Dermis blood vessel endothelial cell (primary cell): ENCODE measurements at regions not wholly inside any gene's neighbourhood (a gene's known extent, or its start where the extent isn't known, plus 50 kb on each side); places are given as distances from the start of the nearest gene placed in this dataset.

ENCODE experiments used
- DNase-seq: peaks from one replicate; pipeline ENCODE4 v3.0.0; 2010

GRCh38 chr6:114605656-114606055, 262.8 kb upstream of the HS3ST5 start:
- no peak for DNase-seq

GRCh38 chr6:114600381-114600780, 257.6 kb upstream of the HS3ST5 start:
- no peak for DNase-seq

- no peak for DNase-seq
These were observed 252.8 kb upstream of the HS3ST5 start for GRCh38 chr6:114595591-114595990.

- no peak for DNase-seq
These were observed 252.4 kb upstream of the HS3ST5 start for GRCh38 chr6:114595186-114595585.

GRCh38 chr6:114592506-114592905, 249.7 kb upstream of the HS3ST5 start:
- no peak for DNase-seq

GRCh38 chr6:114588726-114589125, 245.9 kb upstream of the HS3ST5 start:
- no peak for DNase-seq

GRCh38 chr6:114586298-114586697, 243.5 kb upstream of the HS3ST5 start:
- DNase-seq: no peak

- no peak for DNase-seq
These were observed 238.5 kb upstream of the HS3ST5 start for GRCh38 chr6:114581293-114581692.

- DNase-seq: no peak
These were observed 238.1 kb upstream of the HS3ST5 start for GRCh38 chr6:114580882-114581281.

- DNase-seq: no peak
These were observed 236.7 kb upstream of the HS3ST5 start for GRCh38 chr6:114579486-114579885.

- DNase-seq: no peak
These were observed 234.3 kb upstream of the HS3ST5 start for GRCh38 chr6:114577109-114577508.

GRCh38 chr6:114576330-114576729, 233.5 kb upstream of the HS3ST5 start:
- no peak for DNase-seq

- no peak for DNase-seq
These were observed 226.8 kb upstream of the HS3ST5 start for GRCh38 chr6:114569669-114570068.

GRCh38 chr6:114564302-114564933, 221.6 kb upstream of the HS3ST5 start:
- no peak for DNase-seq

GRCh38 chr6:114559419-114559818, 216.6 kb upstream of the HS3ST5 start:
- DNase-seq: no peak

GRCh38 chr6:114558153-114558552, 215.3 kb upstream of the HS3ST5 start:
- no peak for DNase-seq

- no peak for DNase-seq
These were observed 214.1 kb upstream of the HS3ST5 start for GRCh38 chr6:114556846-114557488.

- DNase-seq: no peak
These were observed 207.5 kb upstream of the HS3ST5 start for GRCh38 chr6:114550316-114550715.

- no peak for DNase-seq
These were observed 200.9 kb upstream of the HS3ST5 start for GRCh38 chr6:114543696-114544095.

- no peak for DNase-seq
These were observed 199.0 kb upstream of the HS3ST5 start for GRCh38 chr6:114541794-114542193.

GRCh38 chr6:114537977-114538376, 195.2 kb upstream of the HS3ST5 start:
- no peak for DNase-seq

GRCh38 chr6:114534813-114535212, 192.0 kb upstream of the HS3ST5 start:
- DNase-seq: no peak

- no peak for DNase-seq
These were observed 181.3 kb upstream of the HS3ST5 start for GRCh38 chr6:114524081-114524480.

GRCh38 chr6:114523508-114523907, 180.7 kb upstream of the HS3ST5 start:
- no peak for DNase-seq

GRCh38 chr6:114521926-114522325, 179.1 kb upstream of the HS3ST5 start:
- DNase-seq: no peak
